ENCODE measurements at regions not wholly inside any gene's neighbourhood (a gene's known extent, or its start where the extent isn't known, plus 50 kb on each side); places are given as distances from the start of the nearest gene placed in this dataset.
"Not testable (repeated sequence)": the region's sequence is repeated elsewhere in the genome, so short reads cannot be mapped to it uniquely, and the experiment has no call there.

DNA sequence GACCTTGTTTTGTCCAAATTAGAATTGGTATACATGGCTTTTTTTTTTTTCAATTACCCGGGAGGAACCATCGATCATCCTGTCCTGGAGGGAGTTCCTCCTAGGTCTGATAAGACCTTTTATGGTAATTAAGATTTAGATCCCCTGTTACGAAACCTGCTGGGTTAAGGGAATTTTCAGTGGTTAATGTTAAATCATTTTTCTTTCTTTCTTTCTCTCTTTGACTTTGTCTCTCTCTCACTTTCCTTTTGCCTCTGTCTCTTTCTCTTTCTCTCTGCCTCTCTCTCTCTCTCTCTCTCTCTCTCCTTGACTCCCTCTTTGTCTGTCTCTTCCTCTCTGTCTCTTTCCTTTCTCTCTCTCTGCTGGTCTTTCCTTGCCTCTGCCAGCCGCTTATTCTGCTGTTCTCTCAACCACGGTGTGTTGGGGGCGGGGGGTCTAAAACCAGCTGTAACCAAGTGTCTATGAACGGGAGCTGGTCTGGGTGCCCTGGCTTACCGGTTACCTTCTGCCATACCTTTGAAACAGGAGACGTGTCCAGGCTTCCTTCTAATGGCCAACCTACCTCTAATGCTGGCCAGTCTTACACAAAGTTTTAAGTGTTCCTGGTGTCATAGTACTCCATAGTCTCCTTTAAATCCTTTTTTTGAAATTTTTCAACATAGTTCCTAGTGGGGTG, 815.1 kb downstream of the TRIB2 start:
- TF ChIP-seq, protein P1, sequence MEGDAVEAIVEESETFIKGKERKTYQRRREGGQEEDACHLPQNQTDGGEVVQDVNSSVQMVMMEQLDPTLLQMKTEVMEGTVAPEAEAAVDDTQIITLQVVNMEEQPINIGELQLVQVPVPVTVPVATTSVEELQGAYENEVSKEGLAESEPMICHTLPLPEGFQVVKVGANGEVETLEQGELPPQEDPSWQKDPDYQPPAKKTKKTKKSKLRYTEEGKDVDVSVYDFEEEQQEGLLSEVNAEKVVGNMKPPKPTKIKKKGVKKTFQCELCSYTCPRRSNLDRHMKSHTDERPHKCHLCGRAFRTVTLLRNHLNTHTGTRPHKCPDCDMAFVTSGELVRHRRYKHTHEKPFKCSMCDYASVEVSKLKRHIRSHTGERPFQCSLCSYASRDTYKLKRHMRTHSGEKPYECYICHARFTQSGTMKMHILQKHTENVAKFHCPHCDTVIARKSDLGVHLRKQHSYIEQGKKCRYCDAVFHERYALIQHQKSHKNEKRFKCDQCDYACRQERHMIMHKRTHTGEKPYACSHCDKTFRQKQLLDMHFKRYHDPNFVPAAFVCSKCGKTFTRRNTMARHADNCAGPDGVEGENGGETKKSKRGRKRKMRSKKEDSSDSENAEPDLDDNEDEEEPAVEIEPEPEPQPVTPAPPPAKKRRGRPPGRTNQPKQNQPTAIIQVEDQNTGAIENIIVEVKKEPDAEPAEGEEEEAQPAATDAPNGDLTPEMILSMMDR (IDR thresholded peaks at IDR 0.05; ENCODE audit: extremely low read depth in 1 of 2, insufficient read depth in 1 of 2, low read depth in 1 of 2, low read length in 2 of 2) = not testable (repeated sequence)
- not testable (repeated sequence) for TF ChIP-seq POLR2AphosphoS5 (IDR thresholded peaks at IDR 0.05; ENCODE audit: insufficient read depth, low read depth, low read length); POLR2A (IDR thresholded peaks at IDR 0.05; ENCODE audit: low read depth, low read length); JUN (IDR thresholded peaks at IDR 0.05; ENCODE audit: borderline replicate concordance, insufficient read depth, insufficient read length, low read depth); EZH2 (IDR thresholded peaks at IDR 0.05; ENCODE audit: borderline replicate concordance, low read depth, low read length, severe bottlenecking)

Measured in endothelial cell of umbilical vein (primary cell).